Breast epithelium (tissue), 4 donors: ENCODE measurements at regions not wholly inside any gene's neighbourhood (a gene's known extent, or its start where the extent isn't known, plus 50 kb on each side); places are given as distances from the start of the nearest gene placed in this dataset.

Source experiments
- DNase-seq, 2 donors: peaks; one replicate each; pipeline ENCODE4 v3.0.0-alpha.2; 2019; ENCODE audit warnings: low spot score in 2 of 2
- H3K27ac ChIP-seq, 2 donors: fragments of 200-600 bp; sonication (generic) in 1 of 2; one replicate each; pipeline ENCODE4 v1.5.1; 2016 to 2019; ENCODE audit warnings: mild to moderate bottlenecking in 1 of 2
- H3K27me3 ChIP-seq, 2 donors: fragments of 200-600 bp; sonication (generic) in 1 of 2; one replicate each; pipeline versions ENCODE4 v1.5.1 to v1.6.0; 2017 to 2019; ENCODE audit warnings: control low read depth in 1 of 2, mild to moderate bottlenecking in 1 of 2
- H3K36me3 ChIP-seq: fragments of 200-600 bp; one replicate; pipeline ENCODE4 v1.5.1; 2019
- H3K4me1 ChIP-seq, 2 donors: fragments of 200-600 bp; sonication (generic); one replicate each; pipeline ENCODE4 v1.5.1; 2016 to 2019; ENCODE audit warnings: control low read depth in 1 of 2
- H3K4me3 ChIP-seq, 3 donors: fragments of 200-600 bp; sonication (generic); 1 replicate in 2 of 3; 2 replicates in 1 of 3; pipeline ENCODE4 v1.5.1; 2016 to 2019; ENCODE audit warnings: mild to moderate bottlenecking in 3 of 3, moderate library complexity in 2 of 3
- H3K9me3 ChIP-seq, 2 donors: fragments of 200-600 bp; sonication (generic) in 1 of 2; one replicate each; pipeline ENCODE4 v1.5.1; 2016 to 2019; ENCODE audit warnings: control low read depth in 1 of 2
- POLR2A ChIP-seq: fragments of 450-650 bp; IDR thresholded peaks from one replicate; pipeline ENCODE4 v1.6.1; 2016; ENCODE audit warnings: antibody characterized with exemption, mild to moderate bottlenecking, moderate library complexity
- POLR2AphosphoS5 ChIP-seq, 3 donors: sonication (generic); formaldehyde crosslinking; IDR thresholded peaks; one replicate each; pipeline ENCODE4 v1.6.1; 2017; ENCODE audit warnings: antibody characterized with exemption in 3 of 3
- intact Hi-C: fragments of 100-400 bp; cut with DNase I; formaldehyde crosslinking; loops from one replicate; pipeline ENCODE4 v1.15.1; 2023; ENCODE audit warnings: low total_unique reads
- TF ChIP-seq, protein P1 (sequence below), 3 donors: fragments of 450-650 bp; IDR thresholded peaks; one replicate each; pipeline ENCODE4 v1.5.1; 2016 to 2017; ENCODE audit warnings: antibody characterized with exemption in 3 of 3, mild to moderate bottlenecking in 3 of 3, moderate library complexity in 3 of 3

DNA sequence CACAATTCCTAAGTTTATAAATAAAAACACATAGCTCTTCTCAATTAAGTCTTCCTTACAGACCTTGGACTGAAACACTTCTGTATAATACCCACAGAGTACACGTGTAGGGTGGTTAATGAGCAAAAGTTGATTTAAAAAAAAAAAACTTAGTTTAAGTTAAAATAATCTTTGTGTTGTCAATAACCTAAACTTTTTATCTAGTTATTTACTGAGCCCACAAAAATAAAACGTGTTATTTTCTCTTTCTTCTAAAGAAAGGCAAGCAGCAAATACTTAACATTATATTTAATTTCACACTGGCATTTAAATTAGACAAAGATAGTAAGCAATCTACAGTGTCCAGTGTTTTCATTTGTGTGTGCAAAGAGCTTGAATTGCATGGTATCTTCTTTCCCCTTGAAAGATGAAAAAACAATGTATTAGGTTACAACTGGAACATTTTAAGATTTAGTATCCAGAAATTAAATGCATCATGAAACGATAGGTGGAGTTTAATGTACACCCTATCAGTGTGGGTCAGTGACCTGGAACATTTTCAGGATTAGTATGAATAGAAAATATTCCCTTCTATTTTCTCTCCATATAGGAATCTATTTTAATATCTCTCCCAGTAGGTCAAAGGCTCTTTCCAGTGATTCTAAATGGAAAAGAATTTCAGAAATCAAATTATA is 1014.8 kb downstream of the NR2F1-AS1 start:
- H3K36me3 ChIP-seq = no peaks in the 10 kb centered on the region
- no peaks in the 10 kb centered on the region for H3K9me3 ChIP-seq
- no peak overlapping the region for H3K27ac ChIP-seq
- H3K4me1 ChIP-seq = no peaks in the 10 kb centered on the region
- intact Hi-C loops = no loop called here
- no peak for DNase-seq
- H3K4me3 ChIP-seq = no peak overlapping the region
- TF ChIP-seq POLR2AphosphoS5 (IDR thresholded peaks at IDR 0.05) (no peak), POLR2A (no peak)
- TF ChIP-seq, protein P1, sequence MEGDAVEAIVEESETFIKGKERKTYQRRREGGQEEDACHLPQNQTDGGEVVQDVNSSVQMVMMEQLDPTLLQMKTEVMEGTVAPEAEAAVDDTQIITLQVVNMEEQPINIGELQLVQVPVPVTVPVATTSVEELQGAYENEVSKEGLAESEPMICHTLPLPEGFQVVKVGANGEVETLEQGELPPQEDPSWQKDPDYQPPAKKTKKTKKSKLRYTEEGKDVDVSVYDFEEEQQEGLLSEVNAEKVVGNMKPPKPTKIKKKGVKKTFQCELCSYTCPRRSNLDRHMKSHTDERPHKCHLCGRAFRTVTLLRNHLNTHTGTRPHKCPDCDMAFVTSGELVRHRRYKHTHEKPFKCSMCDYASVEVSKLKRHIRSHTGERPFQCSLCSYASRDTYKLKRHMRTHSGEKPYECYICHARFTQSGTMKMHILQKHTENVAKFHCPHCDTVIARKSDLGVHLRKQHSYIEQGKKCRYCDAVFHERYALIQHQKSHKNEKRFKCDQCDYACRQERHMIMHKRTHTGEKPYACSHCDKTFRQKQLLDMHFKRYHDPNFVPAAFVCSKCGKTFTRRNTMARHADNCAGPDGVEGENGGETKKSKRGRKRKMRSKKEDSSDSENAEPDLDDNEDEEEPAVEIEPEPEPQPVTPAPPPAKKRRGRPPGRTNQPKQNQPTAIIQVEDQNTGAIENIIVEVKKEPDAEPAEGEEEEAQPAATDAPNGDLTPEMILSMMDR (IDR thresholded peaks at IDR 0.05) = no peak
- no peaks in the 10 kb centered on the region for H3K27me3 ChIP-seq

DNA sequence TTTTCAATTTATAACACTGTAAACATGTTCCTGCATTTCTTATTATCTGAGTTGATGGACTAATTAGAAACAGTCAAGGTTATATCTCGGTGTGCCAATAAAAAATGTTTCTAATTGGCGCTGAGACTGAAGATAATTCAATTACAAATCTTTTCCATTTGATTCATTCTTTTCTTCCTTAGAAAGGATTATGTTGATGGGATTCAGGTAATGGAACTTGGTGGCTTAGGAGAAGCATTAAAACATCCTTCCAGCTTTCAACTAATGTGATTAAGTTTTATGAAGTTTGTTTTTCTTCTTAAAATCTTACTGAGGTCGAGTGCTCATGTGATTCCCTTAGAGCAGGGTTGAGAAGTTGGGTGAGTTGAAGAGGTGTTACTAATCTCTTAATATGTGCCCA is 1015.3 kb downstream of the NR2F1-AS1 start:
- no peaks in the 10 kb centered on the region for H3K4me1 ChIP-seq
- no peak overlapping the region for H3K27ac ChIP-seq
- H3K27me3 ChIP-seq = no peaks in the 10 kb centered on the region
- H3K4me3 ChIP-seq = no peak overlapping the region
- no peak for TF ChIP-seq POLR2A
- no peak for TF ChIP-seq POLR2AphosphoS5 (IDR thresholded peaks at IDR 0.05)
- H3K36me3 ChIP-seq = no peaks in the 10 kb centered on the region
- intact Hi-C loops = no loop called here
- H3K9me3 ChIP-seq = no peaks in the 10 kb centered on the region
- no peak for DNase-seq

DNA sequence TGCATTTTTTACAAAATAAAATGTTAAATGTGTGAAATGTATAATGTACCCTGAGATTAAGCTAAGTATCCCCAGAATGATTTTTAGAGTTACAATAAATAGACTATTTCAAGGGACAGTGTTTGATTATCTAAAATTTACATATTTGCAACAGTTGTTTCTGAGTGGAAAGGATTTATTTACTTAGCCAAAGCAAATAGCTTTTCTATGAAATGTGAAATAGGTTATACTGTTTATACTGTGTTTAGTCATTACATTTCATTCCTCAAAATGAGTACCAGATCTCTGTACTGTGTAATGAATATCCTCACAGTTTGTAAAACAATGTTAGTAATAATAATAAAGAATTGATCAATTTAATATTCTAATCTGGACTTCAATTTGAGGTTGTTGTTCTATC is 1019.0 kb downstream of the NR2F1-AS1 start:
- H3K36me3 ChIP-seq = no peaks in the 10 kb centered on the region
- no peak for DNase-seq
- H3K4me3 ChIP-seq = no peak overlapping the region
- no peaks in the 10 kb centered on the region for H3K27me3 ChIP-seq
- no peaks in the 10 kb centered on the region for H3K9me3 ChIP-seq
- no peaks in the 10 kb centered on the region for H3K4me1 ChIP-seq
- H3K27ac ChIP-seq = no peak overlapping the region
- intact Hi-C loops = no loop called here
- TF ChIP-seq POLR2A = no peak
- no peak for TF ChIP-seq POLR2AphosphoS5 (IDR thresholded peaks at IDR 0.05)
- TF ChIP-seq, protein P1 (IDR thresholded peaks at IDR 0.05) = no peak

DNA sequence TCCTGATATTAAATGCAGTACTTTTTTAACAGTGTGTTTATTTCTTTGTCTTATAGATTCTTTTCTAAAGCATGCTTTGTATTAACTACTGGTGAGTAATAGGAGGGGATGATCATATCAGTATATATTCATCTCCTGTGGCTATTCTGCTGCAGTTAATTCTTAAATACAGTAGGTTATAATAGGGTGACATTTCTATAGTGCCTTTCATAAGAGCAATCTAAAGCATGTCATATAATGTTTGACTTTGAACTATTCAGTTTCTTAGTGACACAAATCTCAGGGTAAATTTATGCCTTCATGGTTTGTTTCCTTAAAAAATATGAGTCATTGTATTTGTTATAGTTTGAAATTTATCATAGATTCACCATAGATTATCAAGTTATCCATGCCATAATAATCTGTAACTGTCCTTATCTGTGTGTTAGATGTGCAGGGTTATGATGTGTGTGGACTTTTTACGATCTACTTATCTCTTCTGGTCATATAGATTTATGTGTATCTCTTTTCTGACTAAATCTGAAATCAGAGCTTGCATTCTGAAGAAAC is 1019.5 kb downstream of the NR2F1-AS1 start:
- DNase-seq = no peak
- TF ChIP-seq POLR2A (no peak), POLR2AphosphoS5 (IDR thresholded peaks at IDR 0.05) (no peak)
- TF ChIP-seq, protein P1 (IDR thresholded peaks at IDR 0.05) = no peak
- Histone ChIP-seq H3K27me3 (no peaks in the 10 kb centered on the region), H3K36me3 (no peaks in the 10 kb centered on the region), H3K27ac (no peak overlapping the region), H3K4me3 (no peak overlapping the region), H3K9me3 (no peaks in the 10 kb centered on the region), H3K4me1 (no peaks in the 10 kb centered on the region)
- intact Hi-C loops = no loop called here

DNA sequence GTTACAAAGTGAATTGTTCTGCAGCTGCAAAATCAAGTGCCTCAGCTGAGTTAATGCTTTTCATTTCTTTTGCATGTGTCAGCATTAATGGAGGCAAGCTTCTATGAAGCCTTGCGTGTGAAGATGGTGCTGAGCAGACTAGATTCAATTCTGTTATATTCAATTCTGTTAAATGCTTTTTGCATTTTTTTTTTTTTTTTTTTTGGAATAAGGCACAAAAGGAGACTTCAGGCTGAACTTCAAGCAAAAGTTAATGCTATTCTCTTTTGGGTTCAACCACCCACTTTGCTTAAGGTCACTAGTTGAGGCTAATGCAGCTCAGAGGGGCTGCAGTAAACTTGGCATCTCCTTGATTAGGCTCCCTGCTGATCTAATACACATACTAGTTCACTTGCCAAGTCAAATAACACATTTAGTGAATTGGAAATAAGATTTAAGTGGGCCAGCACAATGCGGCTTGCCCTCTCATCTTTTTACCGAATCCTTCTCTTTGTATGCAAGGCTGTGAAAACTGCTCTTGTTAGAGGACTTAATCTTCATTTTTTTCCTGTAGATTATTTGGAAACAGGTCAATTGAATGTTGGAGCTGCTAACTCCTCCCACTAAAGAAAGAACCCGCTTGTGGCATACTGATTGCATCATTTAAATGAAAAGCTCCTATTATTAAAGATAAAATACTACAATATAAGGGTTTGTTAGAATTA is 1020.2 kb downstream of the NR2F1-AS1 start:
- no peaks in the 10 kb centered on the region for H3K4me1 ChIP-seq
- H3K27me3 ChIP-seq = no peaks in the 10 kb centered on the region
- H3K4me3 ChIP-seq = no peak overlapping the region
- H3K9me3 ChIP-seq = no peaks in the 10 kb centered on the region
- DNase-seq = no peak
- H3K36me3 ChIP-seq = no peaks in the 10 kb centered on the region
- TF ChIP-seq, protein P1 (IDR thresholded peaks at IDR 0.05) = no peak
- TF ChIP-seq POLR2A (no peak), POLR2AphosphoS5 (IDR thresholded peaks at IDR 0.05) (no peak)
- no peak overlapping the region for H3K27ac ChIP-seq
- intact Hi-C loops = no loop called here
